ENCODE measurements at regions not wholly inside any gene's neighbourhood (a gene's known extent, or its start where the extent isn't known, plus 50 kb on each side); places are given as distances from the start of the nearest gene placed in this dataset.

GRCh38 chr2:23291239-23291638, 93.7 kb upstream of the KLHL29 start:
- no peak for DNase-seq (ENCODE audit: low spot score)

- peak; percentile 3 for DNase-seq (ENCODE audit: low spot score)
These were observed 93.0 kb upstream of the KLHL29 start for GRCh38 chr2:23292024-23292423.

GRCh38 chr2:23293063-23293462, 91.9 kb upstream of the KLHL29 start:
- DNase-seq (ENCODE audit: low spot score), result no peak

- DNase-seq (ENCODE audit: low spot score), result no peak
These were observed 91.2 kb upstream of the KLHL29 start for GRCh38 chr2:23293731-23294130.

- peak; percentile 10 for DNase-seq (ENCODE audit: low spot score)
These were observed 90.7 kb upstream of the KLHL29 start for GRCh38 chr2:23294238-23294637.

GRCh38 chr2:23296691-23297090, 88.3 kb upstream of the KLHL29 start:
- DNase-seq (ENCODE audit: low spot score), result no peak

- DNase-seq (ENCODE audit: low spot score), result no peak
These were observed 87.9 kb upstream of the KLHL29 start for GRCh38 chr2:23297112-23297511.

- DNase-seq (ENCODE audit: low spot score), result no peak
These were observed 86.4 kb upstream of the KLHL29 start for GRCh38 chr2:23298551-23298950.

- DNase-seq (ENCODE audit: low spot score), result no peak
These were observed 85.3 kb upstream of the KLHL29 start for GRCh38 chr2:23299476-23300195.

GRCh38 chr2:23301136-23301535, 83.8 kb upstream of the KLHL29 start:
- no peak for DNase-seq (ENCODE audit: low spot score)

GRCh38 chr2:23302591-23302990, 82.4 kb upstream of the KLHL29 start:
- no peak for DNase-seq (ENCODE audit: low spot score)

- DNase-seq (ENCODE audit: low spot score), result no peak
These were observed 78.6 kb upstream of the KLHL29 start for GRCh38 chr2:23306401-23306800.

GRCh38 chr2:23311186-23311585, 73.8 kb upstream of the KLHL29 start:
- no peak for DNase-seq (ENCODE audit: low spot score)

- DNase-seq (ENCODE audit: low spot score), result peak; percentile 63
These were observed 71.9 kb upstream of the KLHL29 start for GRCh38 chr2:23312996-23313606.

GRCh38 chr2:23314687-23315086, 70.3 kb upstream of the KLHL29 start:
- DNase-seq (ENCODE audit: low spot score), result no peak

GRCh38 chr2:23320058-23320457, 64.9 kb upstream of the KLHL29 start:
- no peak for DNase-seq (ENCODE audit: low spot score)

GRCh38 chr2:23321751-23322150, 63.2 kb upstream of the KLHL29 start:
- no peak for DNase-seq (ENCODE audit: low spot score)

- no peak for DNase-seq (ENCODE audit: low spot score)
These were observed 62.3 kb upstream of the KLHL29 start for GRCh38 chr2:23322567-23323197.

- DNase-seq (ENCODE audit: low spot score), result no peak
These were observed 61.6 kb upstream of the KLHL29 start for GRCh38 chr2:23323198-23323916.

GRCh38 chr2:23323917-23324680, 60.9 kb upstream of the KLHL29 start:
- no peak for DNase-seq (ENCODE audit: low spot score)

GRCh38 chr2:23326330-23326729, 58.6 kb upstream of the KLHL29 start:
- DNase-seq (ENCODE audit: low spot score), result no peak

GRCh38 chr2:23327416-23327815, 57.6 kb upstream of the KLHL29 start:
- DNase-seq (ENCODE audit: low spot score), result no peak

All from NAMALWA (cell line).